HG02938 (cell line): ENCODE measurements at regions not wholly inside any gene's neighbourhood (a gene's known extent, or its start where the extent isn't known, plus 50 kb on each side); places are given as distances from the start of the nearest gene placed in this dataset.
"Not testable (repeated sequence)": the region's sequence is repeated elsewhere in the genome, so short reads cannot be mapped to it uniquely, and the experiment has no call there.

ENCODE experiments used
- ATAC-seq: cut with Tn5 transposase; IDR thresholded peaks from one replicate; pipeline ENCODE4 v1.9.1; 2021; ENCODE audit warnings: mild to moderate bottlenecking, moderate library complexity; ENCODE audit not compliant: unreplicated experiment

DNA sequence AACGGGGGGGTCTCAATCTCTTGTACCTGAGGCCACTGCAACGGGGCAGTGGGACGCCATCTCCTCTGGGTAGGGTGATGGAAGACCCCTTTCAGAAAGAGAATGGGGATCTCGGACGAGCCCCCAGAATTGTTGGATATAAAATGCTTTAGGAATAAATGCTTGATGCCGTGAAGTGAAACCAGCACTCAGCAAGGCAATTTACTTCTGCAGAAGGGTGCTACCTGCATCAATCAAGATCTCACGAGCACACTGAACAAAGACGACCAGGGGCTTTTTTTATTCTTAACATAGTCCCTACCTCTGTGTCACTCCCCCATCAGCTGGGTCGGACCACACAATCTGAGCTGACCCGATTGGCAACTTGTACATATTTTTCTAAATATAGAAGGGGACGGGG lies 203.6 kb upstream of the TBX18 start:
- no peak for ATAC-seq

DNA sequence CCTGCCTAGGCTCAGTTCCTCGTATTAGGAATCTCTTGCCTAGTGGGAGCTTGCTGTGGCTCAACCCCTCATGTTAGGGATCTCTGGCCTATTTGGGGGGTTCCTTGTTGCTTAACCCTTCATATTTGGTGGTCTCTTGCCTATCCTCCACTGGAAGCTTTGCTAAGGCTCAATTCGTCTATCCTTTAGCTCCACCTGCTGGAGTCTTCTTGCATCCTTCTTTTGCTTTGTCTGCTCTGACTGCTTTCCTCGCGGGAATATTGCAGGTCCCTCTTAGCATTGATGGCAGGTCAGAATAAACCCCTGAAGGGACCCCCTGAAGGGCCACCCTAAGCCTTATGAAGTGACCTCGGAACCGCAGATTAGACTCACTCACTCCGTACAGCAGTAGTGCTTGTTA lies 203.0 kb upstream of the TBX18 start:
- ATAC-seq = no peak

DNA sequence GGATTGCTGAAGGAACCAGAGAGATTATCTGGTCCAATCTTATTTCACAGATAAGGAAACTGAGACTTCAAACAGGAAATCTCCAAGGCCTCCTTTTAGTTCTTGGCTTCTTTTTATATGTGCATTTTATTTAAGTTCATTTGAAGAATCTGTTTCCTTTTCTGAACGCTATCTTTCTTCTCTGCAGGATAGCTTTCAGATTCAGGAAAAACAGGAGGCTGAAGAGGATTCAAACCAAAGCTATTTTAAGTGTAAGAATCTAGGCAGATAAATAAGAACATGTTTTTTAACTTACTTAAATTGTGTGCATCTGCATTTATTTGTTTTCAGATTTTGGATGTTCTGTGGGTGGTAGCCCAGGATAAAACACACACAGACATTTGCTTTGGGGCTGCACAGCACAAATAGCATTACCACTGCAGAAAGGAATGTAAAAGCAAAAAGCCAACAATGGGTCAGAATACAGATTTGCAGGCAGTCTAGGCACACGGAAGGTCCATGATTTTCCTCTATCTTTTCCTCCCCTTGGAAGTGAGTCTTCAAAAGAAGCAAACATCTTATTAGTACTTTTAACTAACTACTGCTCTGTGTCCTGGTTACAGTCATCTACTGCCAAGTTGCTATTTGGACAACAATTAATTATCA lies 188.8 kb upstream of the TBX18 start:
- no peak for ATAC-seq

DNA sequence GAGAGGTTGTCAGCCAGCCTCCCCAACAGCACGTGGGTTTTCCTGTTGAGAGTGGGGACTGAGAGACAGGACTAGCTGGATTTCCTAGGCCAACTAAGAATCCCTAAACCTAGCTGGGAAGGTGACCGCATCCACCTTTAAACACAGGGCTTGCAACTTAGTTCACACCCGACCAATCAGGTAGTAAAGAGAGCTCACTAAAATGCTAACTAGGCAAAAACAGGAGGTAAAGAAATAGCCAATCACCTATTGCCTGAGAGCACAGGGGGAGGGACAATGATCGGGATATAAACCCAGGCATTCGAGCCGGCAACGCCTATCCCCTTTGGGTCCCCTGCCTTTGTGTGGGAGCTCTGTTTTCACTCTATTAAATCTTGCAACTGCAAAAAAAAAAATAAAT lies 180.5 kb upstream of the TBX18 start:
- not testable (repeated sequence) for ATAC-seq

DNA sequence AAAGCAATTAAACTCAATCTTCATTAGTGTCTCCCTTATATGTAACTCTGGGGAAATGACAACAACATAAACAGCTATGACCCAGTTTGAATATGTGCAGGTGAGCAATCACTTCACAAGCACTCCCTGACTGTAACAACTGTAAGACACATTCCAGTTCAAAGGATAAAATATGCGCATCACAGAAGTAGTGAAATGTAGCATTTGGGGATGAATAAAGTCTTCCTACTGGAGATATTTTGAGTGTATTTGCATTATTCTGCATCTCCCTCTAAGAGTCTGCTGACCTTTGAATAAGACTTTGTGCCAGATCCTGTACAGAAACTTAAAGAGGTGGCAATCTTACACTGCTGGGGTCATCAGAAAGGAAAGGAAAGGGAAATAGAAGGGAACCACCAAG lies 179.5 kb upstream of the TBX18 start:
- no peak for ATAC-seq

DNA sequence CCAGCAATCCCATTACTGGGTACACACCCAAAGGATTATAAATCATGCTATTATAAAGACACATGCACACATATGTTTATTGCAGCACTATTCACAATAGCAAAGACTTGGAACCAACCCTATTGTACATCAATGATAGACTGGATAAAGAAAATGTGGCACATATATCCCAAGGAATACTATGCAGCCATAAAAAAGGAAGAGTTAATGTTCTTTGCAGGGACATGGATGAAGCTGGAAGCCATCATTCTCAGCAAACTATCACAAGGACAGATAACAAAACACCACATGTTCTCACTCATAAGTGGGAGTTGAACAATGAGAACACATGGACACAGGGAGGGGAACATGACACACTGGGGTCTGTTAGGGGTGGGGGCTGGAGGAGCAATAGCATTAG lies 177.2 kb upstream of the TBX18 start:
- ATAC-seq = not testable (repeated sequence)

DNA sequence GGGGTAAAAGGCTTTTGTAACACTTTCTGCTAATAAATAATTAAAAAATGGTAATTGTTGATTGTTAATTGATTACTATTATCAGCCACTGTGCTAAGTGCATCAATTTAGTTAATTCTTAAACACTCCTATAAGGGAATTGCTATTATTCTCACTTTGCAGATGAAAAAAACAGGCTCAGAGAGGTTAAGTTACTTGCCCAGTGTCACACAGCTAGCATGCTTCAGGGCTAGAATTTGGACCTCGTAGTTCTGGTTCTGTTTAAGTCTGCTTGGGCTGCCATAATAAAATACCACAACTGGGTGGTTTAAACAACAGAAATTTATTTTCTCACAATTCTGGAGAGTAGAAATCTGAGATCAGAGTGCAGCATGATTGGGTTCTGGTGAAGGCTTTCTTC lies 164.8 kb upstream of the TBX18 start:
- ATAC-seq = no peak

DNA sequence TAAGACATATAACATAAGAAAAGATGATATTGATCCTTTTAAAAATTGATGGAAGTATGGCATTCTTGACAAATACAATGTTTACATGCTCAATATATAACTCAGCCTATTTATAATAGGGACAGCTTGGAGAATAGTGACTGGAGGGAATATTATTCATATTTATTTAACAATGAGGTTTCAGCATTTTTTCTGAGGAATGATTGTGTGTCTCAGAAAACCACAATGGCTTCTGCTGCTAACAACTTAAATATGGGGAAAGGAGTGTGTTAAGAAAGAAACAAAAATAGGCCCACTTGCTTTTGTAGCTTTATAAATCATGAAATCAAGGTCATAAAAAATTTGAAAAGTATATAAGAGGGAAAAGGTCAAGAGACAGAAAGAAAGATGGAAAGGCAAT lies 163.2 kb upstream of the TBX18 start:
- ATAC-seq = no peak

DNA sequence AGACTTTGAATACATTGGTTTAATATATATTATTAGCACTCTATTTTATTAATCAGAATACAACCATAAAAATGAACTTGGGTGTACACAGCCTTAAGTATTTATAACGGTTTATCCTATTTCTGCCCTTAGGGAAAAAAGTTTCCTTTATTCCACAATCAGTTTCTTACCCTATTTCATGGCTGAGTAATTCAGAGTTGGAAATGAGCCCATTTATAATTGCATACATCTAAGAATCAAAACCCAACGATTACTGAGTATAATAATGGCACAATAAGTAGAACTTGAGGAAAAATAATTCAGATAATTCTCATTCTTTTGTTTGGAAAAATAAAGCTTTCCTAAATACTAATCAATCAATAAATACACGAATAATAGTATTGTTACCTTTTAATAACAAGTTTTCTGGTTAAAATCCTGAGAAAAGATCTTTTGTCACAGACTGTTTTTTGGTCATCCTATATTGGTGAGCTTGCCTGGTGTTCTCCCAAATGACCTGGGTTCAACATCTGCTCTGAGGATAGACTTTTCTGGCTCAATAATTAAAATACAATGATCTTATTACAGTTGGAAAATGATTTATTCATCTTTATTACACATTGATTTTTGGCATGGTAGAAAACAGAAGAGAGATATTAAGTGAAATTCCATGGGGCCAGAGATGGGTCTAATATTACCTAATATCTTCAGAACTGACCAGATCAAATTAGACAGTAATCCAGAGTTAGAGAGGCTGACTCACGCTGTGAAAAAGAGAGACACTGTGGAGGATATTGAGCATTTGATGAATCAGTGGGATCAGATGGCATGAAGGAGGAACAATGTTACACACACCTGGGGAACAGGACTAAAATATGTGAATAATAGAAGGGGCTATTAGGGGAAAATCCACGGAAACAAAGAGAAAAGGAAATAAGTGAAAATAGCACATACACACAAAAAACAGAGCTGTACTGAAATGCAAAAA lies 162.1 kb upstream of the TBX18 start:
- ATAC-seq = no peak

DNA sequence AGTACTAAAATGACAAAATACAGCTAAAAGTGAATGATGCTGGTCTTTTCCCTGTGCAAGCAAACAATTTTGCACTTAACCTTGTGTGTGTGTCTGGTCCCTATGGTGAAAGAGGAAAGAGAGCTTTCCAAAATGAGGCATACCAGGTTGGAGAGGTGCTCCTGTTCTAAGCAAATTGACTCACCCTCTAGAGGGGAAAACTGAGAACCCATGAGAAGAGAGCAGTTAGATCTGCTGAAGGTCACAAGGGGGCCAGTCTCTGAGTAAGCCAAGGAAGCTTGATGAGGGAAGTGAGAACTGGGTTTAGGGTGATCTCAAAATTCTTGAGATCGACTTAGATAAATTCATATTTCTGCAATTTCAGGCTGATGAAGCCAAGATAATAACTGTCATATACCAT lies 157.5 kb upstream of the TBX18 start:
- no peak for ATAC-seq

DNA sequence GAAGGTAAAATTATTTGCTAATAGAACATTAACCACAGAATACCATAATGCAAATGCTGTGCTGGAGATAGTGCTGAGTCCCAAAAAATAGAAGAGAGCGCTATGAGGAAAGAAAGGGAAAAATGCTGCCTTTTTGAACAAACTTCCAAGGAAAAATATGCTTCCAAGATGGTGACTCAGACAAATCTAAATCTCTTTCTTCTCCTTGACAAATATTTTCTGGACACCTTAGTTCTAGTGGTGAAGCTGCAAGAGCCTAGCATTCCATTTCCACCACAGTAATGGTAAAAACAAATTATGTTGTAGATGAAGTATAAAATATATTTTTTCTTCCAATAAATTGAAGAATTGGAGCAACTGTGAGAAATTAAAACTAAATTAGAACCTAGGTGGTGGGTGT lies 155.6 kb upstream of the TBX18 start:
- ATAC-seq = no peak

DNA sequence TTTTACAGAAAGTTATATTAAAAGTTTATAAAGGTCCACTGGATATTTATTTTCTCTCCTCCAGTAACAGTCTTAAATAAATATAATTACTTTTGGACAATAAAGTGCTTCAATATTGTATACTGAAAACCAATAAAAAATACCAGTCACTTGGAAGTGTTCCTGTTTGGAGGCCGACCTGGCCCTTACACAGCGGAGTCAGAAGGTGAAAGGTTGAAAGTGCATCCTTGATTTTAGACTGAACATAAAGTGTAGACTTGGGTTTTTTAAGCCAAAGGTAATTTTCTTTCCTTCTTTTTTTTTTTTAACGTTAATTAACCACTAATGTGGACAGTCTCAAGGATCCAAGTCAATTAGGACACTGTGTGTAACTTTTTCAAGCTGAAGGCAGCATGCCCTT lies 152.3 kb upstream of the TBX18 start:
- ATAC-seq = no peak

DNA sequence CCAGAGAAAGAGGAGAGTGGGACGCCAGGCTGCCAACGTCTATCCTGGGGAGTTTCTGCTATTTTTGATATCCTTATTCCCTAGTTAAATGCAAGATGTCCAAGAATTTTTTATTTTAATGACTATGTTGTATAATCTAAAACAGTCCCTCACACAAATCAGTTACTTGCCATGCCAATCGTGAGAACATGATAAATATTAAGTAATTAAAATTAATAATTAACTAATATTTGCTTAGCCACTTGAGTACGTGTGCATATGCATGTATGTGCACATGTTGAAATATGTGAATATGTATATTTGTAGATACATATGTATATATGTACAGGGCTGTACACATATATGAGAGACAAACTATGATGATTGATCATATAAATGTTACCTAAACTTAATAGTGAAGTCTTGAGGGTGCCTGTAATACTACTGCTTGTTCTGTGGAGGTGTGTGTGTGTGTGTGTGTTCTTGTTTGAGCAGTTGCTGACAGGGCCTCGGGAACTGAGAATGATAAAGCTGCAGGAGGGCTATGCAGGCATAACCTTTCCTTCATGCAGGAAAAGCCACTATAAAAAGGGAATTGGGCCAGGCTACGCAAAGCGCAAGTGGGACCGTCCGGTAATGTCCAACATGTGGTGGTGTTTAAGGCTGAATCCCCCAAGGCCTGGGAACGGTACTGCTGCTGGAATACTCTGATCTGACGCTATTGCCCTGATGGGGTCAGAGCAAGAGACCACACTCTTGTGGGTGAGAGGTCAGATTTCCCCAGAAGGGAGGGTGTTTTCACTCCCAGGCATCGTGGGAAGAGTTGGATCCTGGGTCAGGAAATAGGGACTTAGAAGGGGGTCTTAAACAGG lies 148.3 kb upstream of the TBX18 start:
- no peak for ATAC-seq

DNA sequence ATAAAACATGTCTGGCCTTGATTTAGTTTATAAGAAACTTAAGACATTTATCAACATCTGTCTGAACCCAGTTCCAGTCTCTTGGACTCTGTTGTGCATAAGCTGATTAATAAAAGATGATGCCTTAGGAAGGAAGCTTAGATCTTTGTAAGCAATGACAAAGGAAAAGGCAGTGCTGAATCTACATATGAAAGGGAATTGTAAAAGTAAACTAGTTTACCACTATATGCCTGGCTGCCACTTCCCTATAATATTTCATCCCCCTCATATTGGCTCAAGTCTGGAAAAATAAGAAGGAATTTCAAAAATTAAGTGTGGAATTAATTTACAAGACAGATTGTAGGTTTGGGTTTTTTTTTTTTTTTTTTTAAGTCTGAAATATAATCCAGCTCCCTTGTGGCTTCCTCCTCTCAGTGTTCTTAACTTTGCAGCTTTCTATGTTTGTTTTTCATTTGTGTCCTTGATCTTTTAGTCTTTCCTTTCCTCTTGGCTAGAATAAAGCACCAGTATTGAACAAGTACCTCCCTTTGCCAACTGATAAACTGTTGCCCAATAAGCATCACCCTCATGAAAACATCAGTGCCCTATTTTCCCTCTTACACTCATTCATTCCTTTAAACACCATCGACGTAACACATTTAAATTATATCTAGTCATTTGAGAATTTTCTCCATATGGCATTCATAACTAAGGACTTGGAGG lies 146.7 kb upstream of the TBX18 start:
- ATAC-seq = no peak

DNA sequence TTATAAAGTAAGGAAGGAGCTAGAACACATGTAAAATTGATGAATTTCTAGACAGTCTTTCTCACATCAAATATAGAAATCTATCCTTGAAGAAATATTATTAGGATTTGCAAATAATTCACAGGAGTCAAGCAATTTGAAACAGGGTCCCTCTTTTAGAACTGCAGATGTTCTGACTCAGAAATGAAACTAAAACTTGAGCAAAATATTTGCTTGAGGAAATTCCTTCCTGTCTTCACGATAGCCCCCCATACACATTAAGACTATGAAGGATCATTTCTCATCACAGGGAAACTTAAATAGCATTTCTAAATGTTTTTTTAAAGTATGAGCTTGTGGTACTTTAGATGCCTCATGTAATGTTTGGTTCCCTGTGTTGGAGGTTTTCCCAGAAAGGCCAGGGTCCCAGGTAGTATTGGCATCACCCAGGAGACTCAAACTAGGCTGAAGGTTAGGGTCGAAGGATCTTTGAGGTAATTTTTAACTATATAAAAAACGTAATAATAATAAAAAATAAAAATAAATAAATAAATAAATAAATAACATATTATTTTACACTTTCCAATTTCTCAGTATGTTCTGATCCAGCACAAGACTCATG lies 144.0 kb upstream of the TBX18 start:
- no peak for ATAC-seq

DNA sequence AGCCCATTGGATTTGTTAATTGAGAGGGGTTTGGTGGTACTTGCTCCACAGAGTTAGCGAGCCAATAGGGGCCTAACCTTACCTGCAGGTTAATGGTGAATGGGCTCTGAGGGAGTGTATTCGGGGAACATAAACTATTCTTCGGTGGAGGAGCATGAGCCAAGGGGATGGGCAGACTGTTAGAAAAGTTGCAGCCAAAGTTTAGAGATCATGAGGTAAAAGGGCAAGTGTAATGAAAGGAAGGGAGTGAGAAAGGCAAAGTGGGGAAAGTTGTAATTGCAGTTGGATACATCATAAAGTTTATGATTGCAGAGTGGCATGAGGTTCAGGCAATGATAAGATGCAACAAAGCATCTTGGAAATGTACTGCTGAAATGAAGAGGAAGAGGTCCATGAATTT lies 142.1 kb upstream of the TBX18 start:
- ATAC-seq = no peak

DNA sequence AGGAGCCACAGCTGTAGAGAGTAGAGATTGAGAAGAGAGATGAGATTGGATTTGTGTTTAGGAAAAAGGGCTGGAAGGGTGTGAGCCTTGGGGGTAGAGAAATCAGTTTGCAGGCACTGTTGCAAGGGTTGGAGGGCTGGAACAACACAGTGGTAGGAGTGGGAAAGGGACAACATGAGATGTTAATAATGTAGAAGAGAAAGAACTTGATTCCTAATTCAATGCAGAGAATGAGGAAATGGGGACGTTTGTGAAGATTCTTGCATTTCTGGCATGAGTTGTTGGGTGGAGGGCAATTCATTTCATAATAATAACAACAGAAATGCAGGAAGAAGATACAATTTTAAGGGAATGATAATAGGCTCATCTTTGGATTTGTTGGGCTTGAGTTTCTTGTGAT lies 141.4 kb upstream of the TBX18 start:
- ATAC-seq = no peak

DNA sequence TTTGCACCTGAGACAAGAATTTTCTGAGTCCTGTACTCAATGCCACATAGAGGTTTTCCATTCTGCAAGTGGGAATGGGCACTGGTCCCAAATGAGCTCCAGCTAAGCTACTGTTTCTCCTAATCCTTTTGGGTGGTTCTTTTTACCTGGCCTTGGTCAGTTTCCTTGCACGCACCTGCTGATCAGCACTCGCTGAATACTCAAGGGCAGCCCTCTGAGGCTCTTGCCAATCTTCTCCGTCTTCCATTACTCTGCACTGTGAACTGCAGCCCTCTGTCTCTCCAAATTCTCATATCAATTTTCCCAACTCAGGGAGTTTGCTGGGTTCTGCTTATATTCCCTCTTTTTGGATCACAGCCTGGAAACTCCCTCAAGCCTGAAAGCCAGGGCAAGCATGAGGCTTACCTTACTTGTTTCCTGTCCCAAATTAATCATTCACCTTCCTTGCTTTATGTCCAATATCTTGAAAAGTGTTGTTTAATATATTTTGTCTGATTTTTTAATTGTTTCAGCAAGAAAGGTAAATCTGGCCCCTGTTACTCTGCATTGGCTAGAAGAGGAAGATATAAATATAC lies 138.0 kb upstream of the TBX18 start:
- no peak for ATAC-seq

DNA sequence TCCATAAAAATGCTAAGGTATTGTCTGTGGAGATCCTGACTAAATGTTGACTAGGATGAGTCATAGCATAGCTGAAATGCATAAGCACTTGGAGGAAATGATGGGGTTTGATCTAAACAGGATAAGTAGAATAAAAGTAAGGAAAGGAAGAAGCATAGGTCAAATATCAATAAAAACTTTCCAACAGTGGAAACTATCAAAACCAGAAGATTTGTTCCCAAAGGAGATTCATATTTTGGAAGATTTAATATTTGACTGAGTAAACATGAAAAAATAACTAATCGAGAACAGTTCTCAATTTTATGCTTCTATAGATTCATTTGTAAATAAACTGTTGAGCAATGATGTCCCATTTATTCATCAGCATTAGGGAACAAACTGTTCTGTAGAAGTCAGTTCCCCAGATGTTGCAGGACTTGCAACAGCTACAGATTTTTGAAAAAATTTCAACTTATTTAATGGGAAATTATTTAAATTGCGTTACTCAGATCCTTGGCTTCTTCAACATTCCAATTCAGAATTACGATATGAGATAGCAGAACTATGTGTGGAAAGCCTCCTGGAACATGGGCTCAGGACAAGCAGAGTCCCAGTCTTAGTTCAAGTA lies 133.7 kb upstream of the TBX18 start:
- ATAC-seq = no peak

DNA sequence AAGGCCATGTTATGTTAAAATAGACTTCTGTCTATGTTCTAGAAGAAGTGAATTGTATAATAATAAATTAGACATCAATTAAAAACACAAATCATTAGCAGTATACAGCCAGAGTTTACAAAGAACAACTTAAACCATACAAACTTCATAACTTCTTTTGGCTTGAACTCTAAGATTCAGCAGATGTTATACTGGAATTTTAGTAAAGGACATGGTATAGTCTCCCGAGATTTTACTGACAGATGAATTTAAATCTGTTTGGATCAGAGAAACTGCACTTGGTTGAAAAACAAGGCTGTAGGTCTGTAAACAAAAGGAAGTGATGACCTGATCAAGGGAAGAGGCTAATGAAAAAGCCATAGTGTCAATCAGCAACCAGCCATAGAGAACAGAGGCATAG lies 132.6 kb upstream of the TBX18 start:
- no peak for ATAC-seq
